ENCODE measurements at regions not wholly inside any gene's neighbourhood (a gene's known extent, or its start where the extent isn't known, plus 50 kb on each side); places are given as distances from the start of the nearest gene placed in this dataset.

- TF ChIP-seq CTCF (IDR thresholded peaks at IDR 0.05), result no peak
Measured at GRCh38 chr18:22318745-22319407, 98.8 kb downstream of the CTAGE1 start.

GRCh38 chr18:22314420-22314819 lies 103.3 kb downstream of the CTAGE1 start:
- peaks cover 11% of the 10 kb centered on the region for H3K27me3 ChIP-seq
- TF ChIP-seq CTCF (IDR thresholded peaks at IDR 0.05), result no peak
- H3K4me3 ChIP-seq (ENCODE audit: low read depth in 1 of 2, low read length in 1 of 2), result no peak overlapping the region

More at GRCh38 chr18:22318745-22319407, 98.8 kb downstream of the CTAGE1 start:
- Histone ChIP-seq H3K9me3 (no peaks in the 10 kb centered on the region), H3K4me3 (ENCODE audit: low read depth in 1 of 2, low read length in 1 of 2) (no peak overlapping the region), H3K36me3 (no peaks in the 10 kb centered on the region), H3K4me1 (ENCODE audit: control insufficient read depth in 1 of 2, insufficient read depth in 1 of 2, low read depth in 1 of 2, low read length in 1 of 2) (peaks cover 19 to 30% of the 10 kb centered on the region in 2 experiments), H3K27ac (no peak overlapping the region), H3K27me3 (peaks cover 12% of the 10 kb centered on the region)

GRCh38 chr18:22314001-22314400 lies 103.7 kb downstream of the CTAGE1 start:
- peaks cover 0 to 4% of the 10 kb centered on the region in 2 experiments for H3K4me1 ChIP-seq (ENCODE audit: control insufficient read depth in 1 of 2, insufficient read depth in 1 of 2, low read depth in 1 of 2, low read length in 1 of 2)
- peaks cover 11% of the 10 kb centered on the region for H3K27me3 ChIP-seq
- H3K36me3 ChIP-seq, result no peaks in the 10 kb centered on the region
- no peaks in the 10 kb centered on the region for H3K9me3 ChIP-seq
- TF ChIP-seq CTCF (IDR thresholded peaks at IDR 0.05), result no peak
- H3K4me3 ChIP-seq (ENCODE audit: low read depth in 1 of 2, low read length in 1 of 2), result no peak overlapping the region
- no peak overlapping the region for H3K27ac ChIP-seq

More at GRCh38 chr18:22314420-22314819, 103.3 kb downstream of the CTAGE1 start:
- Histone ChIP-seq H3K27ac (no peak overlapping the region), H3K36me3 (no peaks in the 10 kb centered on the region), H3K9me3 (no peaks in the 10 kb centered on the region), H3K4me1 (ENCODE audit: control insufficient read depth in 1 of 2, insufficient read depth in 1 of 2, low read depth in 1 of 2, low read length in 1 of 2) (peaks cover 0 to 4% of the 10 kb centered on the region in 2 experiments)

DNA sequence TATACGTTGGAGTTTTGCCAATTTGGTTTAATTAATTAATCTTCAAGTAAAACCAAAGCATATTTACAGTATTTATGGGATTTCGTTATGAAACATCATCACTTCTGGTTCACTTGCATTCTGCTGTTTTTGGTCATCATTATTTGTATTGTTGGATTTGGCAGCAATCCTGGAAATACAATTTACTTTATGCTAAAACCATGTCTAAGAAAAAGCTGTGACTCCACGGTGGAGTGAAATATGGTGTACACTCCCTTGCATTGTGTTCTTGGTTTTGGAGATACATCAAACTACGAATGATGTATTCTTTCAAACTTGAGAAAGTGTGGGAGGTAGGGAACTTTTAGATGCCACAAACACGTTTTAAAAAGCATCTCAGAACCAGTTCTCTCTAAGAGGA lies 106.4 kb downstream of the CTAGE1 start:
- H3K27me3 ChIP-seq, result no peaks in the 10 kb centered on the region
- H3K4me3 ChIP-seq (ENCODE audit: low read depth in 1 of 2, low read length in 1 of 2), result no peak overlapping the region
- H3K27ac ChIP-seq, result no peak overlapping the region
- peaks cover 0 to 2% of the 10 kb centered on the region in 2 experiments for H3K4me1 ChIP-seq (ENCODE audit: control insufficient read depth in 1 of 2, insufficient read depth in 1 of 2, low read depth in 1 of 2, low read length in 1 of 2)
- no peaks in the 10 kb centered on the region for H3K9me3 ChIP-seq
- H3K36me3 ChIP-seq, result no peaks in the 10 kb centered on the region
- TF ChIP-seq CTCF (IDR thresholded peaks at IDR 0.05), result no peak

DNA sequence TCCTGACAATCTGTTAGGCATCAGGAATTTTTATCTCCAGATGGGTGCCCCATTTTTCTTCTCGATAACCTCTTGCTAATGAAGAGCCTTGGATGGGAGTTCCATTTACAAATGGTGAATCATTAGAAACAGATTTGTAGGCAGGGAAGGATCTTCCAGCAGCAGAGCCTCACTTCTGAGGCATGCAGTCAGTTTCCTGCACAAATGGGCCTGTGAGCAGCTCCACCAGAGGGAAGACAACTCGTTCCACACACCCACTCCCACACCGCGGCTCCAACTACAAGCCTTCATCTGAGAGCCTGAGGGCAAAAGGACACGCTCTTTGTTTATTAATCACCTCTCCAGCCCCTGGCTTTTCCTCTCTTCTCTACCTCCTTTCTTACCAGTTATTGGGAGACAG lies 108.5 kb downstream of the CTAGE1 start:
- H3K4me3 ChIP-seq (ENCODE audit: low read depth in 1 of 2, low read length in 1 of 2), result no peak overlapping the region
- H3K4me1 ChIP-seq (ENCODE audit: control insufficient read depth in 1 of 2, insufficient read depth in 1 of 2, low read depth in 1 of 2, low read length in 1 of 2), result no peaks in the 10 kb centered on the region
- no peaks in the 10 kb centered on the region for H3K27me3 ChIP-seq
- no peaks in the 10 kb centered on the region for H3K9me3 ChIP-seq
- no peak overlapping the region for H3K27ac ChIP-seq
- TF ChIP-seq CTCF (IDR thresholded peaks at IDR 0.05), result no peak
- H3K36me3 ChIP-seq, result no peaks in the 10 kb centered on the region
